ENCODE measurements at regions not wholly inside any gene's neighbourhood (a gene's known extent, or its start where the extent isn't known, plus 50 kb on each side); places are given as distances from the start of the nearest gene placed in this dataset.
A peak's percentile ranks its signal among the peaks of the same experiment; 100 is the strongest.

- H3K4me3 Mint-ChIP-seq = no peak overlapping the region
- H3K27me3 Mint-ChIP-seq = peaks cover 0 to 6% (median 0%) of the 10 kb centered on the region in 5 donors
- ATAC-seq (no peak), DNase-seq (no peak)
- intact Hi-C loops (cut with micrococcal nuclease) = no loop called here
- no peaks in the 10 kb centered on the region for H3K4me1 ChIP-seq (ENCODE audit: control insufficient read depth in 2 of 2, insufficient read depth in 2 of 2, low read length in 2 of 2)
- H3K4me3 ChIP-seq (ENCODE audit: low read length) = no peak overlapping the region
- H3K36me3 Mint-ChIP-seq = no peaks in the 10 kb centered on the region
- POLR2A ChIA-PET = no interaction called here
- CTCF ChIA-PET = no interaction called here
- peaks cover 0 to 10% (median 0%) of the 10 kb centered on the region in 11 donors for H3K9me3 Mint-ChIP-seq
- no peak overlapping the region for H3K27ac ChIP-seq (ENCODE audit: low read depth, low read length)
- no peaks in the 10 kb centered on the region for H3K27me3 ChIP-seq (ENCODE audit: control insufficient read depth in 2 of 2, insufficient read depth in 2 of 2, low read length in 2 of 2)
- H3K9me3 ChIP-seq (ENCODE audit: control insufficient read depth in 2 of 3, low read length in 3 of 3) = no peaks in the 10 kb centered on the region
- no peaks in the 10 kb centered on the region for H3K36me3 ChIP-seq (ENCODE audit: control insufficient read depth in 2 of 3, insufficient read depth in 3 of 3, low read length in 3 of 3)
- H3K4me1 Mint-ChIP-seq = no peaks in the 10 kb centered on the region
- H3K27ac Mint-ChIP-seq = no peak overlapping the region
Observed at GRCh38 chr15:97200161-97200560, 760.3 kb upstream of the ARRDC4 start.

- no peaks in the 10 kb centered on the region for H3K27me3 Mint-ChIP-seq
- H3K36me3 ChIP-seq (ENCODE audit: control insufficient read depth in 2 of 3, insufficient read depth in 3 of 3, low read length in 3 of 3) = no peaks in the 10 kb centered on the region
- no peak overlapping the region for H3K27ac Mint-ChIP-seq
- no peaks in the 10 kb centered on the region for H3K4me1 Mint-ChIP-seq
- no peak overlapping the region for H3K27ac ChIP-seq (ENCODE audit: low read depth, low read length)
- ATAC-seq (no peak), DNase-seq (no peak)
- ChIA-PET CTCF (no interaction called here), POLR2A (no interaction called here)
- H3K9me3 ChIP-seq (ENCODE audit: control insufficient read depth in 2 of 3, low read length in 3 of 3) = no peaks in the 10 kb centered on the region
- no peaks in the 10 kb centered on the region for H3K4me1 ChIP-seq (ENCODE audit: control insufficient read depth in 2 of 2, insufficient read depth in 2 of 2, low read length in 2 of 2)
- no peaks in the 10 kb centered on the region for H3K27me3 ChIP-seq (ENCODE audit: control insufficient read depth in 2 of 2, insufficient read depth in 2 of 2, low read length in 2 of 2)
- intact Hi-C loops (cut with micrococcal nuclease) = no loop called here
- H3K36me3 Mint-ChIP-seq = no peaks in the 10 kb centered on the region
- no peak overlapping the region for H3K4me3 ChIP-seq (ENCODE audit: low read length)
- no peak overlapping the region for H3K4me3 Mint-ChIP-seq
- no peaks in the 10 kb centered on the region for H3K9me3 Mint-ChIP-seq
Observed at GRCh38 chr15:97210277-97210676, 750.2 kb upstream of the ARRDC4 start.

DNA sequence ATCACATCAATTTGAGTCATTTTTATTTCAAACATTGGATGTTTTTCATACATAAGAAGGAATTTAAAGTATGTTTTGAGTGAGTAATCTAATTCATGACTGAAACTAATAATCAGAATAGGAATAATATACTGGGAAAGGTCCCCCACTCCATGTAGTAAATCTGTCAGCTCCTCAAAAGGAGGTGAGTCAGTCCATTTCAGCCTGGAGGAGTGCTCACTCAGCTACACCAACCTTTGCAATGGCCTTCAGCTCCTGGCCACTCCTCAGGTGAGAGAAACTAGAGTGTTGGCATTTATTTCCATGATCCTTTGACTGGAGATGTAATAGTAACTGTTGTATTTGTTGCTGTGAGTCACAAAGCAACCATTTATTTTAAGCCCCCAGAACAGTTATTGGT, 744.9 kb upstream of the ARRDC4 start:
- no peaks in the 10 kb centered on the region for H3K27me3 ChIP-seq (ENCODE audit: control insufficient read depth in 2 of 2, insufficient read depth in 2 of 2, low read length in 2 of 2)
- peaks cover 0 to 9% (median 0%) of the 10 kb centered on the region in 5 donors for H3K27me3 Mint-ChIP-seq
- no peak overlapping the region for H3K4me3 Mint-ChIP-seq
- no peaks in the 10 kb centered on the region for H3K4me1 ChIP-seq (ENCODE audit: control insufficient read depth in 2 of 2, insufficient read depth in 2 of 2, low read length in 2 of 2)
- no peaks in the 10 kb centered on the region for H3K36me3 Mint-ChIP-seq
- no peak for DNase-seq
- intact Hi-C loops (cut with micrococcal nuclease) = no loop called here
- ChIA-PET CTCF (no interaction called here), POLR2A (interaction anchor here (0.6 kb wide), 1 partner anchor 103 kb away, joined by 3 read pairs; no protein-coding TSS in a partner anchor)
- no peak overlapping the region for H3K4me3 ChIP-seq (ENCODE audit: low read length)
- no peak overlapping the region for H3K27ac ChIP-seq (ENCODE audit: low read depth, low read length)
- ATAC-seq = no peak
- no peaks in the 10 kb centered on the region for H3K36me3 ChIP-seq (ENCODE audit: control insufficient read depth in 2 of 3, insufficient read depth in 3 of 3, low read length in 3 of 3)
- H3K4me1 Mint-ChIP-seq = no peaks in the 10 kb centered on the region
- no peak overlapping the region for H3K27ac Mint-ChIP-seq
- no peaks in the 10 kb centered on the region for H3K9me3 Mint-ChIP-seq
- no peaks in the 10 kb centered on the region for H3K9me3 ChIP-seq (ENCODE audit: control insufficient read depth in 2 of 3, low read length in 3 of 3)

- Histone ChIP-seq H3K4me1 (ENCODE audit: control insufficient read depth in 2 of 2, insufficient read depth in 2 of 2, low read length in 2 of 2) (no peaks in the 10 kb centered on the region), H3K27me3 (ENCODE audit: control insufficient read depth in 2 of 2, insufficient read depth in 2 of 2, low read length in 2 of 2) (no peaks in the 10 kb centered on the region), H3K4me3 (ENCODE audit: low read length) (no peak overlapping the region), H3K36me3 (ENCODE audit: control insufficient read depth in 2 of 3, insufficient read depth in 3 of 3, low read length in 3 of 3) (no peaks in the 10 kb centered on the region), H3K9me3 (ENCODE audit: control insufficient read depth in 2 of 3, low read length in 3 of 3) (no peaks in the 10 kb centered on the region), H3K27ac (ENCODE audit: low read depth, low read length) (no peak overlapping the region)
- CTCF ChIA-PET = no interaction called here
- no peak overlapping the region for H3K27ac Mint-ChIP-seq
- no peaks in the 10 kb centered on the region for H3K36me3 Mint-ChIP-seq
- intact Hi-C loops (cut with micrococcal nuclease) = no loop called here
- H3K4me1 Mint-ChIP-seq = no peaks in the 10 kb centered on the region
- no peak overlapping the region for H3K4me3 Mint-ChIP-seq
- peaks cover 0 to 5% (median 0%) of the 10 kb centered on the region in 11 donors for H3K9me3 Mint-ChIP-seq
- H3K27me3 Mint-ChIP-seq = peaks cover 0 to 12% (median 0%) of the 10 kb centered on the region in 5 donors
- no peak for DNase-seq
- ATAC-seq = no peak
- POLR2A ChIA-PET = no interaction called here
Observed at GRCh38 chr15:97224191-97224641, 736.3 kb upstream of the ARRDC4 start.

DNA sequence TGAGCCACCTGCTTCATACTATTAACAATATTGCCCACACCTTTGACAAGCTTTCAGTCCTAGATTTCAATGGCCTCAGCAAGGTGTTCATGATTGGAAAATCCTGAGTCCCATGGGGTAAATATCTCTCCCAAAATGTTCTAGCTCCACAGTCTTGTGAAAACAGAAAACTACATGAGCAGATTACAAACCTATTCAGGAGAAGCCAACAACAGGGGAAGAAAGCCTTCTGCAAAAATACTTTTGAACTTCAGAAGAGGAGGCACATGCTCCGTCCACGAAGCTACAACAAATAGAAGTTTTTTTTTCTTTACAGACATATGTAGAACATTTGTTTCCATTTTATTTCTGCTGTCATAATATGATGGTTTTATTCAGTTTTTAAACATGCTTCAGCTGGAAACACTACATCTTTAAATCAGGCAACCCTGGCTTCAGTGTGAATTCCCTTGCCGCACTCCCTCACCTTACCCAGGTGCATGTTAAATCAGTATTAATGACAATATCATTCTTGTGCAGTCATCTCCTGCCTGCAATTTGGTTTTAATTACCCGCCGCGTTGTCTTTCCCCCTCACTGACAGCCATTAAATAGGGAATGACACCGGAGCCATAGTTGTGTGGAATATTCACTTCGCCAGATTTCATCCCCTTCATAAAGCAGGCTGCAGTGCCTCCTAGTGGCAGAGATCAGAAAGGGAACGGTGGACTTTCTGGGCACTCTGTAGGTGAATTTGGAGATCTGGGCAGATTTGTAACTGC, 725.5 kb upstream of the ARRDC4 start:
- ChIA-PET POLR2A (no interaction called here), CTCF (interaction anchor here (0.9 kb wide), 2 partner anchors 1975 to 1980 kb away, joined by 3 to 5 read pairs; no protein-coding TSS in a partner anchor)
- no peak overlapping the region for H3K4me3 Mint-ChIP-seq
- no peaks in the 10 kb centered on the region for H3K36me3 Mint-ChIP-seq
- Histone ChIP-seq H3K27ac (ENCODE audit: low read depth, low read length) (no peak overlapping the region), H3K4me3 (ENCODE audit: low read length) (no peak overlapping the region), H3K27me3 (ENCODE audit: control insufficient read depth in 2 of 2, insufficient read depth in 2 of 2, low read length in 2 of 2) (no peaks in the 10 kb centered on the region), H3K4me1 (ENCODE audit: control insufficient read depth in 2 of 2, insufficient read depth in 2 of 2, low read length in 2 of 2) (no peaks in the 10 kb centered on the region), H3K36me3 (ENCODE audit: control insufficient read depth in 2 of 3, insufficient read depth in 3 of 3, low read length in 3 of 3) (no peaks in the 10 kb centered on the region), H3K9me3 (ENCODE audit: control insufficient read depth in 2 of 3, low read length in 3 of 3) (no peaks in the 10 kb centered on the region)
- H3K27me3 Mint-ChIP-seq = peaks cover 0 to 28% (median 17%) of the 10 kb centered on the region in 5 donors
- H3K9me3 Mint-ChIP-seq = peaks cover 0 to 2% (median 0%) of the 10 kb centered on the region in 11 donors
- DNase-seq (peak in 6 of 9 donors; percentile 2 to 25 (median 12)), ATAC-seq (no peak)
- H3K27ac Mint-ChIP-seq = no peak overlapping the region
- intact Hi-C loops (cut with micrococcal nuclease) = loop anchor here in 1 of 2 donors (1.0 to 10.0 kb wide), 2 partner anchors 910 to 1976 kb away; no protein-coding TSS in a partner anchor
- H3K4me1 Mint-ChIP-seq = peaks cover 0 to 6% (median 0%) of the 10 kb centered on the region in 7 donors

DNA sequence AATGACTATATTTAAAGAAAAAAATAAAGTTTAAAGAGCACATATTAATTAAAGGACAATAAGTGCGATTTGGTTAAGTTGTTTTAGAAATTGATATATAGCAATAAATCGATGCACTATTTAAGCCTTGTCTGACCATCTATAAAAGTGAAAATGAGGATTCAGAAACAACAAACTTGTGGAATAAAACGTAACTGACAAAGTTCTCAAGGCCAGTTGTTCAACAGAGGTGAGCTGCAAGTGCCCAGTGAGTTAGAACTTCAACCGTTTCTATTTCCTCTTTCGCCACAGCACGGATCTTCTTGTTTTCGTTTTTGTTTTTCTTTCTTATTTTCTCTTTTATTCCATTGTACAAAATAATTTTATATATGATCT, 724.9 kb upstream of the ARRDC4 start:
- POLR2A ChIA-PET = no interaction called here
- Mint-ChIP-seq H3K36me3 (no peaks in the 10 kb centered on the region), H3K27ac (no peak overlapping the region), H3K4me3 (no peak overlapping the region), H3K4me1 (peaks cover 0 to 6% (median 0%) of the 10 kb centered on the region in 7 donors), H3K27me3 (peaks cover 0 to 28% (median 17%) of the 10 kb centered on the region in 5 donors), H3K9me3 (peaks cover 0 to 2% (median 0%) of the 10 kb centered on the region in 11 donors)
- H3K4me3 ChIP-seq (ENCODE audit: low read length) = no peak overlapping the region
- no peaks in the 10 kb centered on the region for H3K27me3 ChIP-seq (ENCODE audit: control insufficient read depth in 2 of 2, insufficient read depth in 2 of 2, low read length in 2 of 2)
- no peaks in the 10 kb centered on the region for H3K4me1 ChIP-seq (ENCODE audit: control insufficient read depth in 2 of 2, insufficient read depth in 2 of 2, low read length in 2 of 2)
- ATAC-seq = no peak
- H3K36me3 ChIP-seq (ENCODE audit: control insufficient read depth in 2 of 3, insufficient read depth in 3 of 3, low read length in 3 of 3) = no peaks in the 10 kb centered on the region
- no peak for DNase-seq
- no peak overlapping the region for H3K27ac ChIP-seq (ENCODE audit: low read depth, low read length)
- CTCF ChIA-PET = interaction anchor here (0.9 kb wide), 1 partner anchor 1976 kb away, joined by 5 read pairs; no protein-coding TSS in a partner anchor
- H3K9me3 ChIP-seq (ENCODE audit: control insufficient read depth in 2 of 3, low read length in 3 of 3) = no peaks in the 10 kb centered on the region
- intact Hi-C loops (cut with micrococcal nuclease) = loop anchor here in 1 of 2 donors (1.0 to 10.0 kb wide), 2 partner anchors 911 to 1976 kb away; no protein-coding TSS in a partner anchor
